Osteocyte (in vitro differentiated cells): ENCODE measurements at regions not wholly inside any gene's neighbourhood (a gene's known extent, or its start where the extent isn't known, plus 50 kb on each side); places are given as distances from the start of the nearest gene placed in this dataset.
"Not testable (repeated sequence)": the region's sequence is repeated elsewhere in the genome, so short reads cannot be mapped to it uniquely, and the experiment has no call there.

Experiments used
- DNase-seq: peaks from one replicate; pipeline ENCODE4 v3.0.0; 2021; ENCODE audit warnings: mixed read lengths; ENCODE audit not compliant: unreplicated experiment; ENCODE audit errors: extremely low spot score
- H3K27ac Mint-ChIP-seq: one replicate; pipeline ENCODE4 v1.8.0; 2021; ENCODE audit warnings: mild to moderate bottlenecking, mixed read lengths; ENCODE audit not compliant: unreplicated experiment
- H3K27me3 Mint-ChIP-seq: one replicate; pipeline ENCODE4 v1.8.0; 2021; ENCODE audit warnings: mixed read lengths; ENCODE audit not compliant: unreplicated experiment
- H3K36me3 Mint-ChIP-seq: one replicate; pipeline ENCODE4 v1.8.0; 2021; ENCODE audit warnings: mixed read lengths; ENCODE audit not compliant: unreplicated experiment
- H3K4me1 Mint-ChIP-seq: one replicate; pipeline ENCODE4 v1.8.0; 2021; ENCODE audit warnings: mixed read lengths; ENCODE audit not compliant: unreplicated experiment
- H3K4me3 Mint-ChIP-seq: one replicate; pipeline ENCODE4 v1.8.0; 2021; ENCODE audit warnings: mild to moderate bottlenecking, moderate library complexity, mixed read lengths; ENCODE audit not compliant: unreplicated experiment
- H3K9me3 Mint-ChIP-seq: one replicate; pipeline ENCODE4 v1.8.0; 2021; ENCODE audit warnings: mixed read lengths; ENCODE audit not compliant: unreplicated experiment
- TF ChIP-seq, protein P1 (sequence below): fragments of 200-600 bp; sonication (generic); IDR thresholded peaks from 2 replicates; pipeline ENCODE4 v1.5.0; 2021; ENCODE audit warnings: antibody characterized with exemption, mild to moderate bottlenecking, moderate library complexity

DNA sequence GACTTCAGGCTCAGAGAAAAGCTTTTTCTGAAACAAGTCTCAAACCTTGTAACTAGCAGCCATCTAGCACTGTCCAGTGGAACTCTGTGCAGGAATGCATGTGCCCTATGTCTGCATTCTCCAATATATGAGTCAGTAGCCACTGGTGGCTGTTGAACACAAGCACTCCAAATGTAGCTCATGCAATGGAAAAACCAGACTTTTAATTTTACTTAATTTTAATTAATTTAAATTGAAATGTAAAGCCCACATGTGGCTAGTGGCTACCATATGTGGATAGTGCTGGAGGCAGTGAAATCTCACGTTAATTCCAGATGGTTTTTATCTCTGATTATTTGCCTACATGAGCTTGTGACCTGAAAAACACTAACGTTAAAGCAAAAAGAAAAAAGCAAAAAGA, 225.1 kb downstream of the GATA3 start:
- H3K36me3 Mint-ChIP-seq: no peaks in the 10 kb centered on the region
- TF ChIP-seq, protein P1, sequence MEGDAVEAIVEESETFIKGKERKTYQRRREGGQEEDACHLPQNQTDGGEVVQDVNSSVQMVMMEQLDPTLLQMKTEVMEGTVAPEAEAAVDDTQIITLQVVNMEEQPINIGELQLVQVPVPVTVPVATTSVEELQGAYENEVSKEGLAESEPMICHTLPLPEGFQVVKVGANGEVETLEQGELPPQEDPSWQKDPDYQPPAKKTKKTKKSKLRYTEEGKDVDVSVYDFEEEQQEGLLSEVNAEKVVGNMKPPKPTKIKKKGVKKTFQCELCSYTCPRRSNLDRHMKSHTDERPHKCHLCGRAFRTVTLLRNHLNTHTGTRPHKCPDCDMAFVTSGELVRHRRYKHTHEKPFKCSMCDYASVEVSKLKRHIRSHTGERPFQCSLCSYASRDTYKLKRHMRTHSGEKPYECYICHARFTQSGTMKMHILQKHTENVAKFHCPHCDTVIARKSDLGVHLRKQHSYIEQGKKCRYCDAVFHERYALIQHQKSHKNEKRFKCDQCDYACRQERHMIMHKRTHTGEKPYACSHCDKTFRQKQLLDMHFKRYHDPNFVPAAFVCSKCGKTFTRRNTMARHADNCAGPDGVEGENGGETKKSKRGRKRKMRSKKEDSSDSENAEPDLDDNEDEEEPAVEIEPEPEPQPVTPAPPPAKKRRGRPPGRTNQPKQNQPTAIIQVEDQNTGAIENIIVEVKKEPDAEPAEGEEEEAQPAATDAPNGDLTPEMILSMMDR: no peak
- no peaks in the 10 kb centered on the region for H3K4me1 Mint-ChIP-seq
- no peak for DNase-seq
- H3K27me3 Mint-ChIP-seq: no peaks in the 10 kb centered on the region
- peaks cover 4% of the 10 kb centered on the region for H3K9me3 Mint-ChIP-seq
- H3K4me3 Mint-ChIP-seq: no peak overlapping the region
- no peak overlapping the region for H3K27ac Mint-ChIP-seq

DNA sequence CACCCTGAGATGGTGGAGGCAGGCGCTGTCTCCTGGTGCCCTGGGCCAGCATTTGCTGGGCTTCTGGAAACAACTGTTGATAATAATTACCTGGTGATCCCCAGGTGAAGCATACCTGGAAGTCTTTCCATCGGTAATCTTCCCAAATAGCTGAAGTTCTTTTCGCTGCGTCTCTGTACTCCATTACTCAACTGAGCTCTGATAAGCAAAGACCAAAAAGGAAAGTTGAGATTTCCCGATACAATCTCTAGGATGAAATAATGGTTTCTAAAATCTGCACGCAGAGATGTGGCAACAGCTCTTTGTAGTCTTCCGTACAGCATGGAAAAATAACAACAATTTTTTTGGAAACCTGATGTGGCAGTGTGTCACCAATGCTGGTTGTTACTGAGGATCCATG, 226.5 kb downstream of the GATA3 start:
- peaks cover 9% of the 10 kb centered on the region for H3K9me3 Mint-ChIP-seq
- DNase-seq: no peak
- no peak overlapping the region for H3K4me3 Mint-ChIP-seq
- TF ChIP-seq, protein P1: no peak
- no peaks in the 10 kb centered on the region for H3K27me3 Mint-ChIP-seq
- no peaks in the 10 kb centered on the region for H3K4me1 Mint-ChIP-seq
- no peaks in the 10 kb centered on the region for H3K36me3 Mint-ChIP-seq
- no peak overlapping the region for H3K27ac Mint-ChIP-seq

DNA sequence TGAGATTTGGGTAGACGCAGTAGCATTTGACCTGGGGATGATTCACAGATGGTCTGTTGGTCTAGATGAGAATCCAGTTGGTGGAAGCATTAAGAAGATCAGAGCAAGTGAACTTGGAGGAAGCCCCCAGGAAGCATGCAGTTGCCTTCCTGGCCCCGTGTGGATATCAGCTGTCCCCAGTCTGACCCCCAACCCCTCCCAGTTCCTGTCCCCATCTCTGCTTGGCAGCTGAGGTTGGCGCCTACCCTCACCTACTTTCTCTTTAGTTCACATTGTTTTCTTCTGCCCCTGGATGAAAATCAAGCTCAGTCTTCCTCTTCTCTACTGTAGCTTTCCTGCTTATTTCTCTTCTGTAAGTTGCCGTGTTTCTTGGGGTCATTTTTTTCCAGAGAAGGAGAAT, 227.9 kb downstream of the GATA3 start:
- H3K36me3 Mint-ChIP-seq: no peaks in the 10 kb centered on the region
- TF ChIP-seq, protein P1: no peak
- peaks cover 9% of the 10 kb centered on the region for H3K9me3 Mint-ChIP-seq

DNA sequence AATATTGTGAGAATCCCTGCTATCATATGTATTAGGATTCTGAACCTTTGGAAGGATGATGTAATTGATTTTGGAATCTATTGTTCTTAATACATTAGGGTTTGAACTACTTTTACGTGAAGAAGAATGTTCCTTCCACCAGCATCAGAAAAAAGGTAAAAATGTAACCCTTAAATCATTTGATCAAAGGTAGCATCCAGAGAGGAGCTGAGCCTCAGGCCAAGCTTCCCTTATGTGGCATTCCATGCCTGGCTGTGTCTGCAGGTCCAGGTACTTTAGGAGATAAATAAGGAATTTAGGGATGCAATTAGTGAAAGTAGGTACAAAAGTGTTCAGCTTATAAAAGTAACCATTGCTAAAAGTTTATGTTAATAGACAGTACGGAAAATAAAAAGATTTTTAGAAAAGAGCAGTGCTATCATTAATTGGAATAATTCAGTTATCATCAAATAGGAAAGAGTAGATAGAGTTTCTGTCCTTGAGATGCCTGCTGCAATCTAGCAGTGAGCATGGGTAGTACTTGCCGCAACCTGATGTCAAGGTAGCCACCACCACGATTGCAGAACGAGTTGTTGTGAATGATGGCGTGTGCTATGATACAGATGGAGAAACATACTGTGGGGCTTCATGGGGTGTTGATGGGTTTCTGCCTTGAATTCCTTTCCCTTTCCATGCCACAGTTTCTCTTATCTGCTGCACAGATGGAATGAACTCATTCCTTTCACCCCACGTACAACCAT, 228.8 kb downstream of the GATA3 start:
- no peak for DNase-seq

More for the DNA sequence above, 227.9 kb downstream of the GATA3 start:
- Mint-ChIP-seq H3K4me3 (no peak overlapping the region), H3K27me3 (no peaks in the 10 kb centered on the region), H3K4me1 (no peaks in the 10 kb centered on the region), H3K27ac (no peak overlapping the region)
- no peak for DNase-seq

DNA sequence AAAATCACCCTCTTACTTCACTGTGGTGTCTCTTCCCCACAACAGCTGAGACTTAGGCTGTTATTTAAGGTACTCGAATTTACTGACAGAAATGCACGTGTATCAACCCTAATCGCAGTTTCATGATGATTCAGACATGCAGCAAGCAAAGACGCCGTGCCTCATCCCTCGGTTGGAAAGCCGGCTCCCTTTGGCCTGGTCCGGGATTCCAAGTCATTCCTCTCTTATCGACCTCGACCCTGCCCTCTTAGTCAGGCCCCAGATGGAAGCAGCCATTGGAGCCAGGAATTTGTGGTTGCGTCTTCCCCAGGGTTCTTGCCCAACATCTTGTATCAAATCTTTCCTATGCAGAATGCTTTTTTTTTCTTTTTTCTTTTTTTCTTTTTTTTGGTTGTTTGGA, 229.5 kb downstream of the GATA3 start:
- no peaks in the 10 kb centered on the region for H3K36me3 Mint-ChIP-seq
- peaks cover 9% of the 10 kb centered on the region for H3K9me3 Mint-ChIP-seq
- TF ChIP-seq, protein P1: no peak
- no peak for DNase-seq
- no peaks in the 10 kb centered on the region for H3K27me3 Mint-ChIP-seq
- H3K27ac Mint-ChIP-seq: no peak overlapping the region
- H3K4me3 Mint-ChIP-seq: no peak overlapping the region
- H3K4me1 Mint-ChIP-seq: no peaks in the 10 kb centered on the region

More for the DNA sequence above, 228.8 kb downstream of the GATA3 start:
- Mint-ChIP-seq H3K36me3 (no peaks in the 10 kb centered on the region), H3K4me3 (no peak overlapping the region), H3K4me1 (no peaks in the 10 kb centered on the region), H3K27me3 (no peaks in the 10 kb centered on the region), H3K9me3 (peaks cover 9% of the 10 kb centered on the region), H3K27ac (no peak overlapping the region)
- TF ChIP-seq, protein P1: no peak

DNA sequence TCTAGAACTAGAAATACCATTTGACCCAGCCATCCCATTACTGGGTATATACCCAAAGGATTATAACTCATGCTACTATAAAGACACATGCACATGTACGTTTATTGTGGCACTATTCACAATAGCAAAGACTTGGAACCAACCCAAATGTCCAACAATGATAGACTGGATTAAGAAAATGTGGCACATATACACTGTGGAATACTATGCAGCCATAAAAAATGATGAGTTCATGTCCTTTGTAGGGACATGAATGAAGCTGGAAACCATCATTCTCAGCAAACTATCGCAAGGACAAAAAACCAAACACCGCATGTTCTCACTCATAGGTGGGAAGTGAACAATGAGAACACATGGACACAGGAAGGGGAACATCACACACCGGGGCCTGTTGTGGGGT, 231.5 kb downstream of the GATA3 start:
- not testable (repeated sequence) for H3K9me3 Mint-ChIP-seq, H3K36me3 Mint-ChIP-seq, H3K4me1 Mint-ChIP-seq, H3K27ac Mint-ChIP-seq, H3K4me3 Mint-ChIP-seq, H3K27me3 Mint-ChIP-seq, DNase-seq
